Lower lobe of right lung (tissue), 2 donors: ENCODE measurements at regions not wholly inside any gene's neighbourhood (a gene's known extent, or its start where the extent isn't known, plus 50 kb on each side); places are given as distances from the start of the nearest gene placed in this dataset.
"Not testable (repeated sequence)": the region's sequence is repeated elsewhere in the genome, so short reads cannot be mapped to it uniquely, and the experiment has no call there.

ENCODE experiments used
- ATAC-seq, 2 donors: fragments of 200-7000 bp; cut with Tn5 transposase; one replicate each; pipeline ENCODE4 v1.9.1; 2020 to 2022; ENCODE audit warnings: mild to moderate bottlenecking in 2 of 2, moderate library complexity in 2 of 2
- DNase-seq: peaks from one replicate; pipeline ENCODE4 v3.0.0-alpha.2; 2020
- H3K27ac ChIP-seq: fragments of 200-600 bp; one replicate; pipeline ENCODE4 v1.8.0; 2022
- H3K27me3 ChIP-seq: fragments of 200-600 bp; one replicate; pipeline ENCODE4 v1.8.0; 2022; ENCODE audit warnings: low read depth
- H3K36me3 ChIP-seq: fragments of 200-600 bp; one replicate; pipeline ENCODE4 v1.8.0; 2022; ENCODE audit warnings: mild to moderate bottlenecking
- H3K4me1 ChIP-seq: fragments of 200-600 bp; one replicate; pipeline ENCODE4 v1.8.0; 2022
- H3K4me3 ChIP-seq: fragments of 200-600 bp; one replicate; pipeline ENCODE4 v1.8.0; 2022; ENCODE audit warnings: mild to moderate bottlenecking
- H3K9me3 ChIP-seq: fragments of 200-600 bp; one replicate; pipeline ENCODE4 v1.8.0; 2022
- intact Hi-C: fragments of 100-400 bp; cut with DNase I; formaldehyde crosslinking; loops from one replicate; pipeline ENCODE4 v1.11.0; 2022
- donor health status: DM: no; HTN: yes; CAD: no; lungs with severe emphysema.

GRCh38 chr9:42421630-42422029 is 238.2 kb downstream of the SPATA31A6 start:
- H3K36me3 ChIP-seq, H3K9me3 ChIP-seq, ATAC-seq, intact Hi-C loops, H3K4me3 ChIP-seq, DNase-seq, H3K27ac ChIP-seq, H3K27me3 ChIP-seq, H3K4me1 ChIP-seq: not testable (repeated sequence)

- intact Hi-C loops, DNase-seq, ATAC-seq, H3K27me3 ChIP-seq, H3K36me3 ChIP-seq, H3K4me3 ChIP-seq, H3K27ac ChIP-seq, H3K4me1 ChIP-seq, H3K9me3 ChIP-seq: not testable (repeated sequence)
These were observed 247.5 kb downstream of the SPATA31A6 start for GRCh38 chr9:42430674-42431615.

GRCh38 chr9:42431616-42432010 is 248.2 kb downstream of the SPATA31A6 start:
- H3K4me1 ChIP-seq, H3K36me3 ChIP-seq, H3K9me3 ChIP-seq, H3K4me3 ChIP-seq, H3K27me3 ChIP-seq, H3K27ac ChIP-seq, DNase-seq, ATAC-seq, intact Hi-C loops: not testable (repeated sequence)

- DNase-seq, result not testable (repeated sequence)
These were observed 251.6 kb downstream of the SPATA31A6 start for GRCh38 chr9:42434844-42435714.

GRCh38 chr9:42435715-42436342 is 252.4 kb downstream of the SPATA31A6 start:
- DNase-seq, H3K4me1 ChIP-seq, H3K4me3 ChIP-seq, intact Hi-C loops, H3K36me3 ChIP-seq, H3K27me3 ChIP-seq, H3K27ac ChIP-seq, H3K9me3 ChIP-seq: not testable (repeated sequence)
- ATAC-seq, result peak; percentile 21 to 45

More at GRCh38 chr9:42434844-42435714, 251.6 kb downstream of the SPATA31A6 start:
- intact Hi-C loops, H3K4me1 ChIP-seq, H3K36me3 ChIP-seq, H3K27ac ChIP-seq, H3K4me3 ChIP-seq, H3K9me3 ChIP-seq, H3K27me3 ChIP-seq: not testable (repeated sequence)
- ATAC-seq, result peak; percentile 31 to 48

GRCh38 chr9:42437057-42437759 is 253.7 kb downstream of the SPATA31A6 start:
- H3K27ac ChIP-seq, DNase-seq, H3K36me3 ChIP-seq, H3K27me3 ChIP-seq, intact Hi-C loops, H3K4me3 ChIP-seq, H3K9me3 ChIP-seq, H3K4me1 ChIP-seq, ATAC-seq: not testable (repeated sequence)

GRCh38 chr9:42442680-42443079 is 259.2 kb downstream of the SPATA31A6 start:
- intact Hi-C loops, H3K9me3 ChIP-seq, H3K4me3 ChIP-seq, ATAC-seq, H3K4me1 ChIP-seq, H3K27me3 ChIP-seq, H3K36me3 ChIP-seq, DNase-seq, H3K27ac ChIP-seq: not testable (repeated sequence)

GRCh38 chr9:42443414-42443813 is 260.0 kb downstream of the SPATA31A6 start:
- DNase-seq, H3K36me3 ChIP-seq, H3K4me3 ChIP-seq, H3K4me1 ChIP-seq, H3K27me3 ChIP-seq, H3K27ac ChIP-seq, ATAC-seq, H3K9me3 ChIP-seq, intact Hi-C loops: not testable (repeated sequence)

- intact Hi-C loops, DNase-seq, H3K27me3 ChIP-seq: not testable (repeated sequence)
These were observed 278.0 kb downstream of the SPATA31A6 start for GRCh38 chr9:42461436-42461835.

GRCh38 chr9:42461863-42462262 is 278.4 kb downstream of the SPATA31A6 start:
- H3K9me3 ChIP-seq, ATAC-seq, H3K27me3 ChIP-seq, H3K4me1 ChIP-seq, DNase-seq, H3K27ac ChIP-seq, intact Hi-C loops, H3K36me3 ChIP-seq, H3K4me3 ChIP-seq: not testable (repeated sequence)

More at GRCh38 chr9:42461436-42461835, 278.0 kb downstream of the SPATA31A6 start:
- not testable (repeated sequence) for H3K36me3 ChIP-seq, ATAC-seq, H3K27ac ChIP-seq, H3K9me3 ChIP-seq, H3K4me3 ChIP-seq, H3K4me1 ChIP-seq

- H3K27ac ChIP-seq, H3K4me1 ChIP-seq, H3K36me3 ChIP-seq, H3K27me3 ChIP-seq, intact Hi-C loops, ATAC-seq, H3K9me3 ChIP-seq, DNase-seq, H3K4me3 ChIP-seq: not testable (repeated sequence)
These were observed 280.5 kb downstream of the SPATA31A6 start for GRCh38 chr9:42463981-42464380.
